Activated B cell treated with CpG ODN at 0.5 μM for 24 hours (primary cell): ENCODE measurements at regions not wholly inside any gene's neighbourhood (a gene's known extent, or its start where the extent isn't known, plus 50 kb on each side); places are given as distances from the start of the nearest gene placed in this dataset.

Experiments
- ATAC-seq: fragments of 200-7000 bp; cut with Tn5 transposase; one replicate; pipeline ENCODE4 v1.10.0; 2021; ENCODE audit warnings: low read depth, mild to moderate bottlenecking, moderate library complexity
- CTCF ChIA-PET: fragments of 350-600 bp; sonication (Branson Sonifier 250); formaldehyde crosslinking; loops from one replicate; lab custom pipeline; 2021; ENCODE audit warnings: antibody characterized with exemption; lab: Charles Lee
- POLR2A ChIA-PET: fragments of 350-600 bp; sonication (Branson Sonifier 250); formaldehyde crosslinking; loops from one replicate; lab custom pipeline; 2021; ENCODE audit warnings: antibody characterized with exemption; lab: Charles Lee
- DNase-seq: peaks from one replicate; pipeline ENCODE4 v3.0.0; 2022
- H3K27ac Mint-ChIP-seq: one replicate; pipeline ENCODE4 v1.8.0; 2020; ENCODE audit warnings: mixed read lengths
- H3K27me3 Mint-ChIP-seq: one replicate; pipeline ENCODE4 v1.8.0; 2021; ENCODE audit warnings: mixed read lengths
- H3K36me3 Mint-ChIP-seq: one replicate; pipeline ENCODE4 v1.8.0; 2021; ENCODE audit warnings: low read depth, mixed read lengths
- H3K4me1 Mint-ChIP-seq: one replicate; pipeline ENCODE4 v1.8.0; 2021; ENCODE audit warnings: mixed read lengths
- H3K4me3 Mint-ChIP-seq: one replicate; pipeline ENCODE4 v1.8.0; 2020; ENCODE audit warnings: mild to moderate bottlenecking, mixed read lengths
- H3K9me3 Mint-ChIP-seq: one replicate; pipeline ENCODE4 v1.8.0; 2020; ENCODE audit warnings: mixed read lengths
- CTCF ChIP-seq: fragments of 200-600 bp; IDR thresholded peaks from one replicate; pipeline ENCODE4 v1.8.0; 2022; ENCODE audit warnings: antibody characterized with exemption, mild to moderate bottlenecking
- intact Hi-C: fragments of 100-400 bp; cut with micrococcal nuclease; formaldehyde crosslinking; loops from one replicate; pipeline ENCODE4 v1.15.1; 2024

GRCh38 chr1:14217384-14217783 lies 381.1 kb upstream of the KAZN start:
- DNase-seq = no peak
- Mint-ChIP-seq H3K36me3 (no peaks in the 10 kb centered on the region), H3K4me1 (no peaks in the 10 kb centered on the region), H3K4me3 (no peak overlapping the region), H3K9me3 (peaks cover 14% of the 10 kb centered on the region), H3K27ac (no peak overlapping the region), H3K27me3 (peaks cover 9% of the 10 kb centered on the region)
- POLR2A ChIA-PET = no interaction called here
- CTCF ChIA-PET = no interaction called here
- no peak for TF ChIP-seq CTCF
- no peak for ATAC-seq
- intact Hi-C loops = no loop called here

GRCh38 chr1:14220324-14220723 lies 378.2 kb upstream of the KAZN start:
- DNase-seq = no peak
- POLR2A ChIA-PET = no interaction called here
- H3K27ac Mint-ChIP-seq = no peak overlapping the region
- no peak for ATAC-seq
- H3K4me3 Mint-ChIP-seq = no peak overlapping the region
- H3K4me1 Mint-ChIP-seq = no peaks in the 10 kb centered on the region
- intact Hi-C loops = no loop called here
- CTCF ChIA-PET = no interaction called here
- H3K9me3 Mint-ChIP-seq = peaks cover 14% of the 10 kb centered on the region
- H3K36me3 Mint-ChIP-seq = no peaks in the 10 kb centered on the region
- H3K27me3 Mint-ChIP-seq = peaks cover 16% of the 10 kb centered on the region
- TF ChIP-seq CTCF = no peak

GRCh38 chr1:14220811-14221210 lies 377.7 kb upstream of the KAZN start:
- no peak for ATAC-seq
- peaks cover 16% of the 10 kb centered on the region for H3K27me3 Mint-ChIP-seq
- intact Hi-C loops = no loop called here
- ChIA-PET POLR2A (no interaction called here), CTCF (no interaction called here)
- no peak for DNase-seq
- no peak overlapping the region for H3K4me3 Mint-ChIP-seq
- H3K4me1 Mint-ChIP-seq = no peaks in the 10 kb centered on the region
- no peak overlapping the region for H3K27ac Mint-ChIP-seq
- TF ChIP-seq CTCF = no peak
- peaks cover 14% of the 10 kb centered on the region for H3K9me3 Mint-ChIP-seq
- H3K36me3 Mint-ChIP-seq = no peaks in the 10 kb centered on the region

GRCh38 chr1:14222086-14222485 lies 376.4 kb upstream of the KAZN start:
- Mint-ChIP-seq H3K36me3 (no peaks in the 10 kb centered on the region), H3K4me1 (no peaks in the 10 kb centered on the region), H3K27me3 (peaks cover 16% of the 10 kb centered on the region), H3K27ac (no peak overlapping the region), H3K9me3 (peaks cover 10% of the 10 kb centered on the region), H3K4me3 (no peak overlapping the region)
- no peak for DNase-seq
- ChIA-PET POLR2A (no interaction called here), CTCF (no interaction called here)
- no peak for TF ChIP-seq CTCF
- intact Hi-C loops = no loop called here
- ATAC-seq = no peak

- DNase-seq = no peak
- no peak overlapping the region for H3K27ac Mint-ChIP-seq
- no peak for TF ChIP-seq CTCF
- H3K27me3 Mint-ChIP-seq = peaks cover 7% of the 10 kb centered on the region
- POLR2A ChIA-PET = no interaction called here
- H3K4me3 Mint-ChIP-seq = no peak overlapping the region
- intact Hi-C loops = no loop called here
- H3K4me1 Mint-ChIP-seq = no peaks in the 10 kb centered on the region
- H3K9me3 Mint-ChIP-seq = peaks cover 1% of the 10 kb centered on the region
- H3K36me3 Mint-ChIP-seq = no peaks in the 10 kb centered on the region
- CTCF ChIA-PET = no interaction called here
- no peak for ATAC-seq
Observed at GRCh38 chr1:14228677-14229076, 369.8 kb upstream of the KAZN start.
